ENCODE measurements at regions not wholly inside any gene's neighbourhood (a gene's known extent, or its start where the extent isn't known, plus 50 kb on each side); places are given as distances from the start of the nearest gene placed in this dataset.

GRCh38 chr6:113574147-113574546 is 283.0 kb upstream of the MARCKS start:
- TF ChIP-seq, protein P1, sequence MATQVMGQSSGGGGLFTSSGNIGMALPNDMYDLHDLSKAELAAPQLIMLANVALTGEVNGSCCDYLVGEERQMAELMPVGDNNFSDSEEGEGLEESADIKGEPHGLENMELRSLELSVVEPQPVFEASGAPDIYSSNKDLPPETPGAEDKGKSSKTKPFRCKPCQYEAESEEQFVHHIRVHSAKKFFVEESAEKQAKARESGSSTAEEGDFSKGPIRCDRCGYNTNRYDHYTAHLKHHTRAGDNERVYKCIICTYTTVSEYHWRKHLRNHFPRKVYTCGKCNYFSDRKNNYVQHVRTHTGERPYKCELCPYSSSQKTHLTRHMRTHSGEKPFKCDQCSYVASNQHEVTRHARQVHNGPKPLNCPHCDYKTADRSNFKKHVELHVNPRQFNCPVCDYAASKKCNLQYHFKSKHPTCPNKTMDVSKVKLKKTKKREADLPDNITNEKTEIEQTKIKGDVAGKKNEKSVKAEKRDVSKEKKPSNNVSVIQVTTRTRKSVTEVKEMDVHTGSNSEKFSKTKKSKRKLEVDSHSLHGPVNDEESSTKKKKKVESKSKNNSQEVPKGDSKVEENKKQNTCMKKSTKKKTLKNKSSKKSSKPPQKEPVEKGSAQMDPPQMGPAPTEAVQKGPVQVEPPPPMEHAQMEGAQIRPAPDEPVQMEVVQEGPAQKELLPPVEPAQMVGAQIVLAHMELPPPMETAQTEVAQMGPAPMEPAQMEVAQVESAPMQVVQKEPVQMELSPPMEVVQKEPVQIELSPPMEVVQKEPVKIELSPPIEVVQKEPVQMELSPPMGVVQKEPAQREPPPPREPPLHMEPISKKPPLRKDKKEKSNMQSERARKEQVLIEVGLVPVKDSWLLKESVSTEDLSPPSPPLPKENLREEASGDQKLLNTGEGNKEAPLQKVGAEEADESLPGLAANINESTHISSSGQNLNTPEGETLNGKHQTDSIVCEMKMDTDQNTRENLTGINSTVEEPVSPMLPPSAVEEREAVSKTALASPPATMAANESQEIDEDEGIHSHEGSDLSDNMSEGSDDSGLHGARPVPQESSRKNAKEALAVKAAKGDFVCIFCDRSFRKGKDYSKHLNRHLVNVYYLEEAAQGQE (IDR thresholded peaks at IDR 0.05; ENCODE audit: insufficient replicate concordance, low read depth): no peak
- TF ChIP-seq CTCF (IDR thresholded peaks at IDR 0.05; ENCODE audit: insufficient read depth, low read length): no peak
